A673 (cell line): ENCODE measurements at regions not wholly inside any gene's neighbourhood (a gene's known extent, or its start where the extent isn't known, plus 50 kb on each side); places are given as distances from the start of the nearest gene placed in this dataset.

Source experiments
- CTCF ChIP-seq: fragments of 300-800, 200-600 bp; sonication (generic); conservative IDR thresholded peaks from 2 replicates; pipeline ENCODE4 v1.5.1; 2017; ENCODE audit warnings: low read depth, mild to moderate bottlenecking, antibody characterized with exemption, low read length, moderate library complexity, mixed read lengths
- EZH2 ChIP-seq: fragments of 200-600 bp; sonication (generic); IDR thresholded peaks from 2 replicates; pipeline ENCODE4 v1.6.1; 2017; ENCODE audit warnings: borderline replicate concordance, low read depth, mild to moderate bottlenecking, mixed read lengths, antibody characterized with exemption, low read length; ENCODE audit not compliant: poor library complexity, severe bottlenecking

DNA sequence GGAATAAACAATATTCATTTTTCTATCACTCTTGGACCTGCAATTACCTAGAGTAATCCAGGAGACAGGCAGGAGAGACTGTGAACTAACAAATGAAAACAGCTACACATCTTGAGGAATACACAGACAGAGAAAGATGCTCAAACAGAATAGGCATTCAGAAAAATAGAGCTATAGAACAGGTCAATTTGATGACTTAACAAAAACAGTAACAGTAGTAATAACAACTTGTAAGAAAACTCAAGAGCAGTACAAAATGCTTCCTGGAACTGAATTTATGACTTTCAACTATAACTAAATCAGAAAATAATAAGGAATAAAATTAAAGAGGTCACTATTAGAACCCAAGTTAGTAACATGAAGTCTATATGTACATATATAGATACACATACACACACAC, 579.3 kb downstream of the TLR4 start:
- TF ChIP-seq CTCF (no peak), EZH2 (no peak)
